Trophoblast cell (in vitro differentiated cells and primary cell): ENCODE measurements at regions not wholly inside any gene's neighbourhood (a gene's known extent, or its start where the extent isn't known, plus 50 kb on each side); places are given as distances from the start of the nearest gene placed in this dataset.

Source experiments
- DNase-seq, 2 donors: peaks; one replicate each; pipeline ENCODE4 v3.0.0-alpha.2; 2016
- H2AFZ ChIP-seq: 2 replicates; pipeline ENCODE4 v1.6.1; 2013; ENCODE audit warnings: low read length, moderate library complexity, mild to moderate bottlenecking; ENCODE audit not compliant: insufficient read depth, poor library complexity
- H2AK5ac ChIP-seq: 2 replicates; pipeline ENCODE4 v1.6.1; 2013; ENCODE audit warnings: mild to moderate bottlenecking, low read length
- H2BK120ac ChIP-seq: 2 replicates; pipeline ENCODE4 v1.6.1; 2013; ENCODE audit warnings: low read length, mild to moderate bottlenecking, moderate library complexity; ENCODE audit not compliant: insufficient read depth, poor library complexity
- H2BK12ac ChIP-seq: 2 replicates; pipeline ENCODE4 v1.6.1; 2013; ENCODE audit warnings: mild to moderate bottlenecking, low read length, moderate library complexity
- H2BK5ac ChIP-seq: 2 replicates; pipeline ENCODE4 v1.6.1; 2013; ENCODE audit warnings: low read length, low read depth, moderate library complexity, mild to moderate bottlenecking; ENCODE audit not compliant: poor library complexity
- H3K14ac ChIP-seq: 2 replicates; pipeline ENCODE4 v1.6.1; 2013; ENCODE audit warnings: mild to moderate bottlenecking, low read length
- H3K18ac ChIP-seq: 2 replicates; pipeline ENCODE4 v1.6.1; 2013; ENCODE audit warnings: mild to moderate bottlenecking, low read length
- H3K23ac ChIP-seq: 2 replicates; pipeline ENCODE4 v1.6.1; 2013; ENCODE audit warnings: low read length
- H3K27ac ChIP-seq: 2 replicates; pipeline ENCODE4 v1.5.1; 2013; ENCODE audit warnings: low read depth, mild to moderate bottlenecking, inconsistent platforms, low read length, moderate library complexity
- H3K27me3 ChIP-seq: 2 replicates; pipeline ENCODE4 v1.6.1; 2013; ENCODE audit warnings: inconsistent platforms, mild to moderate bottlenecking, low read length, moderate library complexity; ENCODE audit not compliant: insufficient read depth
- H3K36me3 ChIP-seq, 2 experiments: 1 replicate in 1 of 2; 2 replicates in 1 of 2; pipeline ENCODE4 v1.6.1; 2013; ENCODE audit warnings: low read length in 2 of 2, mild to moderate bottlenecking in 2 of 2, moderate library complexity in 1 of 2; ENCODE audit not compliant: insufficient read depth in 2 of 2, control insufficient read depth in 1 of 2
- H3K4ac ChIP-seq: 2 replicates; pipeline ENCODE4 v1.6.1; 2013; ENCODE audit warnings: low read depth, mild to moderate bottlenecking, low read length, moderate library complexity
- H3K4me1 ChIP-seq, 2 experiments: 1 replicate in 1 of 2; 2 replicates in 1 of 2; pipeline ENCODE4 v1.6.1; 2013; ENCODE audit warnings: low read length in 2 of 2, mild to moderate bottlenecking in 2 of 2, moderate library complexity in 1 of 2; ENCODE audit not compliant: insufficient read depth in 2 of 2, control insufficient read depth in 1 of 2
- H3K4me2 ChIP-seq: 2 replicates; pipeline ENCODE4 v1.6.1; 2013; ENCODE audit warnings: inconsistent platforms, mild to moderate bottlenecking, low read length, moderate library complexity
- H3K4me3 ChIP-seq: 2 replicates; pipeline ENCODE4 v1.5.1; 2013; ENCODE audit warnings: mild to moderate bottlenecking, low read depth, low read length, inconsistent platforms
- H3K79me1 ChIP-seq: one replicate; pipeline ENCODE4 v1.6.1; 2013; ENCODE audit warnings: low read length
- H3K79me2 ChIP-seq: 2 replicates; pipeline ENCODE4 v1.6.1; 2013; ENCODE audit warnings: low read length, mild to moderate bottlenecking; ENCODE audit not compliant: control insufficient read depth, insufficient read depth, poor library complexity
- H3K9ac ChIP-seq: 2 replicates; pipeline ENCODE4 v1.6.1; 2013; ENCODE audit warnings: mild to moderate bottlenecking, low read length
- H3K9me3 ChIP-seq: 2 replicates; pipeline ENCODE4 v1.6.1; 2013; ENCODE audit warnings: low read depth, mild to moderate bottlenecking, control low read depth, inconsistent platforms, low read length; ENCODE audit not compliant: insufficient read depth
- H4K12ac ChIP-seq: 2 replicates; pipeline ENCODE4 v1.6.1; 2013; ENCODE audit warnings: low read depth, mild to moderate bottlenecking, low read length, moderate library complexity
- H4K8ac ChIP-seq: 2 replicates; pipeline ENCODE4 v1.6.1; 2013; ENCODE audit warnings: low read depth, mild to moderate bottlenecking, low read length, moderate library complexity
- H4K91ac ChIP-seq: one replicate; pipeline ENCODE4 v1.6.1; 2013; ENCODE audit warnings: low read depth, mild to moderate bottlenecking, low read length, moderate library complexity
- WGBS: extraction: QIAGEN DNeasy Blood & Tissue Kit; methylation state at CpG from one replicate; pipeline ENCODE4 v1.1.7; 2013; ENCODE audit warnings: missing lambda C conversion rate; ENCODE audit not compliant: insufficient read length, insufficient coverage; ENCODE audit errors: extremely low coverage; 5-methylcytosine and 5-hydroxymethylcytosine counted together

DNA sequence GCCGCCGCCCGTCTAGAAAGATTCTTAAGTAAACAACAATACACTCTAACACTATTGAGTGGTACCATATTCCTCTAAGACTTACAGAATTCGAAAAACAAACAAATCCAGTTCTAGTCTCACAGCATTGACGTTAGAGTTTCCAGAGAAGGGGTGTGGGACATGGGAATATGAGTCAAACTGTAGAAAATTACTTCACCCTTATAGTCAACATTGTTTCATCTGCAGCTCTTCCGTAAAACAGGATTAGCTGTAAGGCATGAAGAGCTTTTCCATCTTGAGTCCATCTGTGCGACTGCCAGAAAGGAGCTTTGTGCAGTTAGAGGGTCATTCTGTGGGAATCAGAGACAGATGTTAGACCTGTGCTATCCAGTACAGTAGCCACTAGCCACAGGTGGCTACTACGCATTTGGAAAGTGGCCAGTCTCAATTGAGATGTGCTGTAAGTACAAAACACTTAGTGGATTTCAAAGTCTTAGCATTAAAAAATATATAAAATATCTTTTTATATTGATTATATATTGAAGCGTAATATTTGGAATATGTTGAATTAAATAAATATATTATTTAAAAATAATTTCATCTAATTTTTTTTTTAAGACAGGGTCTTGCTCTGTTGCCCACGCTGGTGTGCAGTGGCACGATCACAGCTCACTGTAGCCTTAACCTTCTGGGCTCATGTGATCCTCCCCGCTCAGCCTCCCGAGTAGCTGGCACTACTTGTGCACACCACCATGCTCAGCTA is 79.8 kb upstream of the MPP7 start:
- H4K91ac ChIP-seq, result no peak overlapping the region

DNA sequence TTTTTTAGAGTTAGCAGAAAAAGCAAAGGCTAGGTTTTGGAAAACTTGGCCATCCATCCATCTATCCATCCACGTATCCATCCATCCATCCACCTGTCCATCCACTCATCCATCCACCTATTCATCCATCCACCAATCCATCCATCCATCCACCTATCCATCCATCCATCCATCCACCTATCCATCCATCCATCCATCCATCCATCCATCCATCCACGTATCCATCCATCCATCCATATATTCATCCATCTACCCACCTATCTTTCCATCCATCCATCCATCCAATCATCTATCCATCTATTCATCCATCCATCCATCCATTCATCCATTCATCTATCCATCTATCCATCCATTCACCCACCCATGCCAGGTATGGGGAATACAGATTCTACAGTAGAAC is 81.7 kb upstream of the MPP7 start:
- H3K9me3 ChIP-seq, result no peaks in the 10 kb centered on the region
- H3K4me3 ChIP-seq, result no peak overlapping the region
- H3K14ac ChIP-seq, result no peak overlapping the region
- H3K79me2 ChIP-seq, result no peaks in the 10 kb centered on the region
- no peak overlapping the region for H3K4me2 ChIP-seq
- H2AK5ac ChIP-seq, result no peak overlapping the region
- H2AFZ ChIP-seq, result no peak overlapping the region
- H3K4ac ChIP-seq, result no peak overlapping the region
- no peaks in the 10 kb centered on the region for H3K36me3 ChIP-seq
- peaks cover 2% of the 10 kb centered on the region for H3K79me1 ChIP-seq
- H2BK12ac ChIP-seq, result no peak overlapping the region
- no peak overlapping the region for H4K8ac ChIP-seq
- H3K9ac ChIP-seq, result no peak overlapping the region
- H3K27ac ChIP-seq, result no peak overlapping the region
- H4K12ac ChIP-seq, result no peak overlapping the region
- WGBS, result 95% methylated on average over 1 of the region's 2 CpGs
- peaks cover 0 to 3% of the 10 kb centered on the region in 2 experiments for H3K4me1 ChIP-seq
- no peaks in the 10 kb centered on the region for H3K27me3 ChIP-seq
- no peak overlapping the region for H2BK5ac ChIP-seq
- H2BK120ac ChIP-seq, result no peak overlapping the region
- no peak overlapping the region for H3K23ac ChIP-seq
- H3K18ac ChIP-seq, result no peak overlapping the region
- H4K91ac ChIP-seq, result no peak overlapping the region
- no peak for DNase-seq

More for the DNA sequence above, 79.8 kb upstream of the MPP7 start:
- Histone ChIP-seq H4K12ac (no peak overlapping the region), H3K79me1 (peaks cover 2% of the 10 kb centered on the region), H3K18ac (no peak overlapping the region), H2AK5ac (no peak overlapping the region), H3K4me3 (no peak overlapping the region), H2BK12ac (no peak overlapping the region), H3K27ac (no peak overlapping the region), H3K4ac (no peak overlapping the region), H2BK120ac (no peak overlapping the region), H3K23ac (no peak overlapping the region), H3K36me3 (no peaks in the 10 kb centered on the region), H3K4me1 (peaks cover 0 to 3% of the 10 kb centered on the region in 2 experiments), H3K79me2 (no peaks in the 10 kb centered on the region), H2BK5ac (no peak overlapping the region), H3K27me3 (no peaks in the 10 kb centered on the region), H3K14ac (no peak overlapping the region), H3K9me3 (no peaks in the 10 kb centered on the region), H3K9ac (no peak overlapping the region), H4K8ac (no peak overlapping the region), H2AFZ (no peak overlapping the region), H3K4me2 (no peak overlapping the region)
- no CpG with 5 or more reads among the region's 13 CpGs for WGBS
- DNase-seq, result no peak

DNA sequence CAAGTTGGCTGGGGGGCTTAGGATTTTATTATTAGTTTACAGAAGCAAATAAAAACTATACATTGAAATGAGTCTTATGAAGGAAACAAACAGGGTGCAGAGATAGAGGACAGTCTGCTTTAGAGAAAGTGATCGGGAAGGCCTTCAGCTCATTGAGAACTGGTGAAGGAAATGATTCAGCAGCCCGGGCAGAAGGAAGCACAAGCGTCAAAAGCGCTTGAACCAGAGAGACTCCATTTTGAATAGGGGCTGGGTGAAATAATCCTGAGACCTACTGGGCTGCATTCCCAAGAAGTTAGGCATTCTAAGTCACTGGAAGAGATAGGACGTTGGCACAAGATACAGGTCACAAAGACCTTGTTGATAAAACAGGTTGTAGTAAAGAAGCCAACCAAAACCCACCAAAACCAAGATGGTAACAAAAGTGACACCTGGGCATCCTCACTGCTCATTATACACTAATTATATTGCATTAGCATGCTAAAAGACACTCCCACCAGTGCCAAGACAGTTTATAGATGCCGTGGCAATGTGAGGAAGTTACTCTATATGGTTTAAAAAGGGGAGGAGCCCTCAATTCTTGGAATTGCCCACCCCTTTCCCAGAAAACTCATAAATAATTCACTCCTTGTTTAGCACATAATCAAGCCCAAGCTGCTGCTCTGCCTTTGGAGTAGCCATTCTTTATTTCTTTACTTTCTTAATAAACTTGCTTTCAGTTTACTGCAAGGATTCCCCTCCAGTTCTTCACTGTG is 83.1 kb upstream of the MPP7 start:
- Histone ChIP-seq H2BK12ac (no peak overlapping the region), H3K9me3 (no peaks in the 10 kb centered on the region), H4K8ac (no peak overlapping the region), H3K79me2 (no peaks in the 10 kb centered on the region), H3K79me1 (peaks cover 2% of the 10 kb centered on the region), H2BK120ac (no peak overlapping the region), H4K91ac (no peak overlapping the region), H3K18ac (no peak overlapping the region), H2BK5ac (no peak overlapping the region), H3K4ac (no peak overlapping the region), H3K27me3 (no peaks in the 10 kb centered on the region), H3K4me3 (no peak overlapping the region), H3K4me1 (peaks cover 0 to 3% of the 10 kb centered on the region in 2 experiments), H3K4me2 (no peak overlapping the region), H2AFZ (no peak overlapping the region), H3K9ac (no peak overlapping the region), H4K12ac (no peak overlapping the region), H2AK5ac (no peak overlapping the region), H3K27ac (no peak overlapping the region), H3K23ac (no peak overlapping the region), H3K14ac (no peak overlapping the region), H3K36me3 (no peaks in the 10 kb centered on the region)
- no CpG with 5 or more reads among the region's 6 CpGs for WGBS
- DNase-seq, result no peak

DNA sequence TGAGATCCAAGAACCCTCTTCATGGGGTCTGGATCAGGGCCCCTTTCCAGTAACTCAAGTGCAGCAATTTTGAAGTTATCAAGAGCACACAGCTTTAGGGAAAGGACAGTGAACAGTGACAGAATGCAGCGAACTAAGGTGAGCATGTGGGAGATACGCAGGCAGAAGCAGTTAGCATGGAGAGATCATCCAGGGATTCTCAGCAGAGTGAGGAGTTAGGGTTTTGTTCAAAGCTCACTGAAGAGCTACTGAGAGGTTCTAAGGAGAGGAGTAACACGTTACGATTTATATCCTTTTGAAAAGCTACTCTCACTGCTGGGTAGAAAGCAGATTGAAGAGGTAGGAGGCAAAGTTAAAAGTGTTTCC is 83.6 kb upstream of the MPP7 start:
- no peaks in the 10 kb centered on the region for H3K36me3 ChIP-seq
- no peak overlapping the region for H2BK120ac ChIP-seq
- H2BK5ac ChIP-seq, result no peak overlapping the region
- H4K8ac ChIP-seq, result no peak overlapping the region
- DNase-seq, result no peak
- H3K79me2 ChIP-seq, result no peaks in the 10 kb centered on the region
- H4K91ac ChIP-seq, result no peak overlapping the region
- no peak overlapping the region for H4K12ac ChIP-seq
- H3K4me1 ChIP-seq, result peaks cover 0 to 3% of the 10 kb centered on the region in 2 experiments
- no peak overlapping the region for H3K4me2 ChIP-seq
- no peak overlapping the region for H2AK5ac ChIP-seq
- no peak overlapping the region for H3K4ac ChIP-seq
- H3K4me3 ChIP-seq, result no peak overlapping the region
- no CpG with 5 or more reads among the region's 4 CpGs for WGBS
- no peak overlapping the region for H3K23ac ChIP-seq
- no peak overlapping the region for H3K9ac ChIP-seq
- H3K18ac ChIP-seq, result no peak overlapping the region
- peaks cover 2% of the 10 kb centered on the region for H3K79me1 ChIP-seq
- no peak overlapping the region for H3K27ac ChIP-seq
- H3K14ac ChIP-seq, result no peak overlapping the region
- no peak overlapping the region for H2BK12ac ChIP-seq
- H2AFZ ChIP-seq, result no peak overlapping the region
- H3K9me3 ChIP-seq, result no peaks in the 10 kb centered on the region
- H3K27me3 ChIP-seq, result no peaks in the 10 kb centered on the region
